Mesodermal cell (in vitro differentiated cells): ENCODE measurements at regions not wholly inside any gene's neighbourhood (a gene's known extent, or its start where the extent isn't known, plus 50 kb on each side); places are given as distances from the start of the nearest gene placed in this dataset.

Experiments
- H3K27ac ChIP-seq: 2 replicates; pipeline ENCODE4 v1.7.0; 2013; ENCODE audit warnings: mild to moderate bottlenecking, low read depth, low read length, moderate library complexity; ENCODE audit not compliant: severe bottlenecking
- H3K36me3 ChIP-seq: 2 replicates; pipeline ENCODE4 v1.7.1; 2013; ENCODE audit warnings: mild to moderate bottlenecking, low read length, moderate library complexity; ENCODE audit not compliant: control insufficient read depth, insufficient read depth
- H3K4me1 ChIP-seq: one replicate; pipeline ENCODE4 v1.7.1; 2013; ENCODE audit warnings: mild to moderate bottlenecking, low read length; ENCODE audit not compliant: insufficient read depth, control insufficient read depth, poor library complexity, severe bottlenecking
- H3K4me3 ChIP-seq: 2 replicates; pipeline ENCODE4 v1.7.0; 2013; ENCODE audit warnings: low read length, control low read depth, mild to moderate bottlenecking; ENCODE audit not compliant: insufficient read depth, poor library complexity, severe bottlenecking; ENCODE audit errors: extremely low read depth
- H3K9me3 ChIP-seq: 2 replicates; pipeline ENCODE4 v1.7.1; 2013; ENCODE audit warnings: mild to moderate bottlenecking, low read length, moderate library complexity; ENCODE audit not compliant: control insufficient read depth
- WGBS, 2 experiments: methylation state at CpG; one replicate each; pipeline ENCODE4 v1.1.5; 2013; ENCODE audit warnings: missing lambda C conversion rate in 2 of 2; ENCODE audit not compliant: insufficient coverage in 2 of 2; 5-methylcytosine and 5-hydroxymethylcytosine counted together

GRCh38 chr2:238551091-238551490 is 124.4 kb downstream of the ASB1 start:
- WGBS, 2 experiments: 97 to 100% methylated on average over 3 of the region's 3 CpGs
- Histone ChIP-seq H3K27ac (no peak overlapping the region), H3K36me3 (no peaks in the 10 kb centered on the region), H3K4me1 (no peaks in the 10 kb centered on the region), H3K9me3 (peaks cover 7% of the 10 kb centered on the region), H3K4me3 (no peak overlapping the region)

- Histone ChIP-seq H3K4me1 (no peaks in the 10 kb centered on the region), H3K4me3 (no peak overlapping the region), H3K27ac (no peak overlapping the region), H3K9me3 (peaks cover 5% of the 10 kb centered on the region), H3K36me3 (no peaks in the 10 kb centered on the region)
- WGBS, 2 experiments: 88 to 100% methylated on average over 2 to 3 of the region's 5 CpGs
Observed at GRCh38 chr2:238552226-238552625, 125.5 kb downstream of the ASB1 start.

- no CpG with 5 or more reads among the region's 4 CpGs for WGBS, 2 experiments
- Histone ChIP-seq H3K36me3 (no peaks in the 10 kb centered on the region), H3K4me1 (no peaks in the 10 kb centered on the region), H3K4me3 (no peak overlapping the region), H3K27ac (no peak overlapping the region), H3K9me3 (peaks cover 5% of the 10 kb centered on the region)
Observed at GRCh38 chr2:238553159-238553558, 126.4 kb downstream of the ASB1 start.

GRCh38 chr2:238554468-238555315 is 128.0 kb downstream of the ASB1 start:
- WGBS, 2 experiments: 81 to 84% methylated on average over 21 to 23 of the region's 26 CpGs
- no peaks in the 10 kb centered on the region for H3K4me1 ChIP-seq
- peaks cover 4% of the 10 kb centered on the region for H3K9me3 ChIP-seq
- no peaks in the 10 kb centered on the region for H3K36me3 ChIP-seq
- no peak overlapping the region for H3K27ac ChIP-seq
- no peak overlapping the region for H3K4me3 ChIP-seq

- Histone ChIP-seq H3K4me3 (no peak overlapping the region), H3K27ac (no peak overlapping the region), H3K36me3 (no peaks in the 10 kb centered on the region), H3K9me3 (no peaks in the 10 kb centered on the region), H3K4me1 (no peaks in the 10 kb centered on the region)
- 89 to 92% methylated on average over 11 to 12 of the region's 13 CpGs for WGBS, 2 experiments
Observed at GRCh38 chr2:238555786-238556542, 129.2 kb downstream of the ASB1 start.

- Histone ChIP-seq H3K27ac (no peak overlapping the region), H3K4me3 (no peak overlapping the region), H3K9me3 (no peaks in the 10 kb centered on the region), H3K36me3 (no peaks in the 10 kb centered on the region), H3K4me1 (no peaks in the 10 kb centered on the region)
- WGBS, 2 experiments: 67 to 93% methylated on average over 3 to 5 of the region's 5 CpGs
Observed at GRCh38 chr2:238557431-238557830, 130.7 kb downstream of the ASB1 start.

GRCh38 chr2:238557936-238558335 is 131.2 kb downstream of the ASB1 start:
- Histone ChIP-seq H3K9me3 (no peaks in the 10 kb centered on the region), H3K27ac (no peak overlapping the region), H3K4me1 (no peaks in the 10 kb centered on the region), H3K36me3 (no peaks in the 10 kb centered on the region), H3K4me3 (no peak overlapping the region)
- 87 to 97% methylated on average over 6 to 11 of the region's 11 CpGs for WGBS, 2 experiments

GRCh38 chr2:238558456-238559099 is 131.9 kb downstream of the ASB1 start:
- H3K27ac ChIP-seq: no peak overlapping the region
- H3K9me3 ChIP-seq: no peaks in the 10 kb centered on the region
- H3K4me1 ChIP-seq: no peaks in the 10 kb centered on the region
- WGBS, 2 experiments: 93 to 97% methylated on average over 14 to 15 of the region's 19 CpGs
- no peak overlapping the region for H3K4me3 ChIP-seq
- H3K36me3 ChIP-seq: no peaks in the 10 kb centered on the region

GRCh38 chr2:238560234-238560633 is 133.5 kb downstream of the ASB1 start:
- Histone ChIP-seq H3K27ac (no peak overlapping the region), H3K9me3 (no peaks in the 10 kb centered on the region), H3K4me3 (no peak overlapping the region), H3K36me3 (no peaks in the 10 kb centered on the region), H3K4me1 (no peaks in the 10 kb centered on the region)
- WGBS, 2 experiments: 83 to 88% methylated on average over 8 to 11 of the region's 11 CpGs

GRCh38 chr2:238561230-238561629 is 134.5 kb downstream of the ASB1 start:
- Histone ChIP-seq H3K4me3 (no peak overlapping the region), H3K36me3 (no peaks in the 10 kb centered on the region), H3K9me3 (no peaks in the 10 kb centered on the region), H3K4me1 (no peaks in the 10 kb centered on the region), H3K27ac (no peak overlapping the region)
- WGBS, 2 experiments: 86 to 89% methylated on average over 3 to 4 of the region's 6 CpGs
